IMR-90 (cell line): ENCODE measurements at regions not wholly inside any gene's neighbourhood (a gene's known extent, or its start where the extent isn't known, plus 50 kb on each side); places are given as distances from the start of the nearest gene placed in this dataset.

Experiments
- ATAC-seq: fragments of 200-7000 bp; cut with Tn5 transposase; 2 replicates; pipeline ENCODE4 v1.9.1; 2020; ENCODE audit warnings: low read depth, mild to moderate bottlenecking, moderate library complexity
- BruUV-seq: library from RNA; stranded (reverse); fragments of 400-500 nt; replicated peaks from 2 replicates; lab custom pipeline; 2021; lab: Mats Ljungman, UMichigan
- CTCF ChIA-PET: fragments of 300-600 bp; formaldehyde crosslinking; extraction: SDS; loops from one replicate; lab custom pipeline; 2021; ENCODE audit warnings: antibody characterized with exemption; lab: Yijun Ruan, JAX
- POLR2A ChIA-PET: fragments of 300-600 bp; sonication (Branson Sonifier 250); formaldehyde crosslinking; loops from one replicate; lab custom pipeline; 2022; ENCODE audit warnings: antibody characterized with exemption; ENCODE audit not compliant: unreplicated experiment; lab: Charles Lee
- DNase-seq: peaks from one replicate; pipeline ENCODE4 v3.0.0; 2013
- H2AFZ ChIP-seq: replicated peaks from 2 replicates; pipeline ENCODE3; 2013; ENCODE audit warnings: low read length, mild to moderate bottlenecking; ENCODE audit not compliant: poor library complexity
- H2AK5ac ChIP-seq: 2 replicates; pipeline ENCODE4 v1.6.1; 2013; ENCODE audit warnings: low read depth, low read length, inconsistent platforms
- H2AK9ac ChIP-seq: replicated peaks from 2 replicates; pipeline ENCODE3; 2013; ENCODE audit warnings: mild to moderate bottlenecking, low read depth, low read length, moderate library complexity; ENCODE audit not compliant: poor library complexity
- H2BK120ac ChIP-seq: 2 replicates; pipeline ENCODE4 v1.6.1; 2013; ENCODE audit warnings: low read depth, low read length, inconsistent platforms
- H2BK15ac ChIP-seq: 3 replicates; pipeline ENCODE4 v1.6.1; 2013; ENCODE audit warnings: low read depth, low read length, inconsistent platforms
- H2BK20ac ChIP-seq: 2 replicates; pipeline ENCODE4 v1.6.1; 2013; ENCODE audit warnings: low read depth, mild to moderate bottlenecking, inconsistent platforms, low read length, moderate library complexity
- H2BK5ac ChIP-seq: 2 replicates; pipeline ENCODE4 v1.6.1; 2013; ENCODE audit warnings: mild to moderate bottlenecking, low read depth, low read length, inconsistent platforms; ENCODE audit not compliant: poor library complexity, severe bottlenecking
- H3K14ac ChIP-seq: replicated peaks from 2 replicates; pipeline ENCODE4 v1.6.1; 2013; ENCODE audit warnings: low read depth, low read length, inconsistent platforms
- H3K18ac ChIP-seq: 2 replicates; pipeline ENCODE4 v1.6.1; 2013; ENCODE audit warnings: low read depth, low read length, control low read depth
- H3K23ac ChIP-seq: 2 replicates; pipeline ENCODE4 v1.6.1; 2013; ENCODE audit warnings: low read depth, low read length, inconsistent platforms
- H3K27ac ChIP-seq: 2 replicates; pipeline ENCODE4 v1.5.1; 2013; ENCODE audit warnings: mild to moderate bottlenecking, control low read depth, low read length; ENCODE audit not compliant: insufficient read depth
- H3K27me3 ChIP-seq: 2 replicates; pipeline ENCODE4 v1.6.1; 2013; ENCODE audit warnings: low read length; ENCODE audit not compliant: control insufficient read depth, insufficient read depth
- H3K36me3 ChIP-seq: 2 replicates; pipeline ENCODE4 v1.6.1; 2013; ENCODE audit warnings: low read length, mixed read lengths; ENCODE audit not compliant: control insufficient read depth, insufficient read depth
- H3K4ac ChIP-seq: 2 replicates; pipeline ENCODE4 v1.6.1; 2013; ENCODE audit warnings: low read depth, low read length, inconsistent platforms
- H3K4me1 ChIP-seq: 2 replicates; pipeline ENCODE4 v1.6.1; 2013; ENCODE audit warnings: low read length, mixed read lengths; ENCODE audit not compliant: control insufficient read depth, insufficient read depth
- H3K4me2 ChIP-seq: 2 replicates; pipeline ENCODE4 v1.6.1; 2013; ENCODE audit warnings: low read depth, mild to moderate bottlenecking, control low read depth, low read length, moderate library complexity
- H3K4me3 ChIP-seq: 2 replicates; pipeline ENCODE4 v1.5.1; 2013; ENCODE audit warnings: low read depth, mild to moderate bottlenecking, control low read depth, low read length, moderate library complexity; ENCODE audit not compliant: insufficient read depth
- H3K56ac ChIP-seq: 2 replicates; pipeline ENCODE4 v1.6.1; 2013; ENCODE audit warnings: low read length, inconsistent platforms; ENCODE audit not compliant: insufficient read depth; ENCODE audit errors: extremely low read depth
- H3K79me1 ChIP-seq, 2 experiments: 2 replicates each; pipeline ENCODE4 v1.6.1; 2013; ENCODE audit warnings: low read length in 2 of 2, inconsistent platforms in 1 of 2, low read depth in 1 of 2
- H3K9ac ChIP-seq: 2 replicates; pipeline ENCODE4 v1.6.1; 2013; ENCODE audit warnings: low read depth, low read length, control low read depth
- H3K9me1 ChIP-seq: 2 replicates; pipeline ENCODE4 v1.6.1; 2013; ENCODE audit warnings: low read length, inconsistent platforms; ENCODE audit not compliant: insufficient read depth
- H3K9me3 ChIP-seq: 2 replicates; pipeline ENCODE4 v1.6.1; 2013; ENCODE audit warnings: low read length; ENCODE audit not compliant: control insufficient read depth, insufficient read depth
- H4K20me1 ChIP-seq: 2 replicates; pipeline ENCODE4 v1.6.1; 2013; ENCODE audit warnings: low read length, inconsistent platforms; ENCODE audit not compliant: insufficient read depth
- H4K5ac ChIP-seq: 2 replicates; pipeline ENCODE4 v1.6.1; 2013; ENCODE audit warnings: mild to moderate bottlenecking, low read depth, low read length, control low read depth
- H4K8ac ChIP-seq, 2 experiments: 2 replicates each; pipeline ENCODE4 v1.6.1; 2013; ENCODE audit warnings: low read depth in 2 of 2, low read length in 2 of 2, control low read depth in 1 of 2, inconsistent platforms in 1 of 2
- H4K91ac ChIP-seq: 2 replicates; pipeline ENCODE4 v1.6.1; 2013; ENCODE audit warnings: low read depth, low read length, inconsistent platforms; ENCODE audit not compliant: insufficient read depth
- BHLHE40 ChIP-seq: fragments of 150-350 bp; IDR thresholded peaks from 2 replicates; pipeline ENCODE4 v1.6.1; 2016; ENCODE audit warnings: mild to moderate bottlenecking, low read depth, low read length
- CEBPB ChIP-seq: IDR thresholded peaks from 2 replicates; pipeline ENCODE4 v1.6.1; 2012; ENCODE audit warnings: low read depth, low read length, improper control_type of control experiment
- CHD1 ChIP-seq: IDR thresholded peaks from 2 replicates; pipeline ENCODE4 v1.6.1; 2012; ENCODE audit warnings: low read depth, low read length, improper control_type of control experiment
- FOS ChIP-seq: fragments of 150-350 bp; IDR thresholded peaks from 2 replicates; pipeline ENCODE4 v1.6.1; 2016; ENCODE audit warnings: low read depth, low read length
- MAFK ChIP-seq: IDR thresholded peaks from 2 replicates; pipeline ENCODE4 v1.6.1; 2012; ENCODE audit warnings: low read depth, low read length, improper control_type of control experiment
- MAZ ChIP-seq: IDR thresholded peaks from 2 replicates; pipeline ENCODE4 v1.6.1; 2012; ENCODE audit warnings: low read depth, mild to moderate bottlenecking, low read length, improper control_type of control experiment, moderate library complexity, borderline replicate concordance
- MXI1 ChIP-seq: IDR thresholded peaks from 2 replicates; pipeline ENCODE4 v1.6.1; 2012; ENCODE audit warnings: low read depth, mild to moderate bottlenecking, low read length, moderate library complexity, borderline replicate concordance
- NFE2L2 ChIP-seq: fragments of 150-350 bp; IDR thresholded peaks from 2 replicates; pipeline ENCODE4 v1.6.1; 2016; ENCODE audit warnings: low read depth, mild to moderate bottlenecking, low read length
- RAD21 ChIP-seq: IDR thresholded peaks from 2 replicates; pipeline ENCODE4 v1.6.1; 2012; ENCODE audit warnings: low read length, improper control_type of control experiment
- RCOR1 ChIP-seq: IDR thresholded peaks from 2 replicates; pipeline ENCODE4 v1.6.1; 2012; ENCODE audit warnings: mild to moderate bottlenecking, low read length, improper control_type of control experiment; ENCODE audit not compliant: insufficient replicate concordance
- RFX5 ChIP-seq: IDR thresholded peaks from 2 replicates; pipeline ENCODE4 v1.8.0; 2012; ENCODE audit warnings: low read depth, mild to moderate bottlenecking, low read length, moderate library complexity
- SMC3 ChIP-seq: fragments of 150-350 bp; IDR thresholded peaks from 2 replicates; pipeline ENCODE4 v1.6.1; 2016; ENCODE audit warnings: low read depth, mild to moderate bottlenecking, antibody characterized with exemption, low read length, moderate library complexity
- WGBS, 2 experiments: methylation state at CpG; one replicate each; pipeline versions ENCODE4 v1.1.5 to v1.1.7; 2013; ENCODE audit warnings: missing lambda C conversion rate in 2 of 2; ENCODE audit not compliant: insufficient read length in 1 of 2; ENCODE audit errors: extremely low coverage in 2 of 2; 5-methylcytosine and 5-hydroxymethylcytosine counted together
- dilution Hi-C: fragments of 300-500 bp; cut with HindIII; formaldehyde crosslinking; loops from one replicate; pipeline ENCODE4 v1.14.3; 2018; ENCODE audit warnings: low sequenced_read_pairs; ENCODE audit not compliant: unreplicated experiment
- in situ Hi-C: fragments of 300-500 bp; cut with MboI; formaldehyde crosslinking; loops from 3 replicates; pipeline ENCODE4 v1.14.3; 2019; ENCODE audit warnings: low sequenced_read_pairs, inconsistent platforms, mixed read lengths
- intact Hi-C: fragments of 100-400 bp; cut with micrococcal nuclease; formaldehyde crosslinking; loops from 2 replicates; pipeline ENCODE4 v1.10.0; 2022
- TF ChIP-seq, protein P1 (sequence below): conservative IDR thresholded peaks from 2 replicates; pipeline ENCODE4 v1.5.1; 2012; ENCODE audit warnings: mild to moderate bottlenecking, low read depth, low read length, improper control_type of control experiment
- TF ChIP-seq, protein P2 (sequence below): fragments of 150-350 bp; IDR thresholded peaks from 2 replicates; pipeline ENCODE4 v1.6.1; 2017; ENCODE audit warnings: mild to moderate bottlenecking, antibody characterized with exemption, low read length, low read depth
- TF ChIP-seq, protein P3 (sequence below): fragments of 150-350 bp; IDR thresholded peaks from 2 replicates; pipeline ENCODE4 v1.6.1; 2016; ENCODE audit warnings: low read depth, mild to moderate bottlenecking, low read length, moderate library complexity, borderline replicate concordance

DNA sequence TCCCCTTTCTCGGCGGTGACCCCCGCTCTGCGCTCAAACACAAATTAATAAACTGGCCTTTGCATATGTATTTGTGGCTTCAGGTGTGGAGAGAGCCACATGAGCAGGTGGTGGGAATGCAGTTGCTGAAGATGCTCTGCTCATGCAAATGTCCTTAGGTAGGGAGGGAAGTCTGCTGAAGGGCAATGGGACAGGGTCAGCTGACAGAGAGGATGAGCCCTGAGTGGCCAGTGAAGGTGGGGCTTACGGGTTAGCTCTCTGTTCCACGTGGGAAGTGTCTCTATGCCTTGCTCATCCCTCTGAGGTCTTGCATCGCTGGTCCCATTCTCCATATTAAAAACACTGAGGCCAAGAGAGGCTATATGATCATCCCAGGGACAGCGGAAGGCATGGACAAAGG is 74.2 kb upstream of the CCL1 start:
- 44% methylated on average over 6 of the region's 8 CpGs; no CpG with 5 or more reads in 1 of the 2 experiments for WGBS, 2 experiments
- Histone ChIP-seq H3K4me1 (no peaks in the 10 kb centered on the region), H3K4me2 (no peak overlapping the region), H3K9me1 (no peaks in the 10 kb centered on the region), H3K9ac (no peak overlapping the region), H2BK5ac (no peak overlapping the region), H4K91ac (no peak overlapping the region), H2BK120ac (no peak overlapping the region), H2AK5ac (no peak overlapping the region), H2AFZ (no peak overlapping the region), H3K9me3 (no peaks in the 10 kb centered on the region), H4K20me1 (no peaks in the 10 kb centered on the region), H3K23ac (no peak overlapping the region), H3K56ac (no peak overlapping the region), H2BK15ac (no peak overlapping the region), H3K36me3 (no peaks in the 10 kb centered on the region), H3K4ac (no peak overlapping the region), H3K18ac (no peak overlapping the region), H4K5ac (no peak overlapping the region), H2BK20ac (no peak overlapping the region), H3K79me1 (no peaks in the 10 kb centered on the region), H2AK9ac (no peak overlapping the region), H3K14ac (no peak overlapping the region), H3K27ac (no peak overlapping the region), H3K27me3 (no peaks in the 10 kb centered on the region), H3K4me3 (no peak overlapping the region), H4K8ac (no peak overlapping the region)
- ATAC-seq (no peak), DNase-seq (no peak)
- intact Hi-C loops (loop anchor here (10.0 kb wide), 1 partner anchor 878 kb away; no protein-coding TSS in a partner anchor), dilution Hi-C loops (no loop called here), in situ Hi-C loops (no loop called here)
- BruUV-seq = no TSS peak
- ChIA-PET CTCF (no interaction called here), POLR2A (no interaction called here)
- TF ChIP-seq, protein P1, sequence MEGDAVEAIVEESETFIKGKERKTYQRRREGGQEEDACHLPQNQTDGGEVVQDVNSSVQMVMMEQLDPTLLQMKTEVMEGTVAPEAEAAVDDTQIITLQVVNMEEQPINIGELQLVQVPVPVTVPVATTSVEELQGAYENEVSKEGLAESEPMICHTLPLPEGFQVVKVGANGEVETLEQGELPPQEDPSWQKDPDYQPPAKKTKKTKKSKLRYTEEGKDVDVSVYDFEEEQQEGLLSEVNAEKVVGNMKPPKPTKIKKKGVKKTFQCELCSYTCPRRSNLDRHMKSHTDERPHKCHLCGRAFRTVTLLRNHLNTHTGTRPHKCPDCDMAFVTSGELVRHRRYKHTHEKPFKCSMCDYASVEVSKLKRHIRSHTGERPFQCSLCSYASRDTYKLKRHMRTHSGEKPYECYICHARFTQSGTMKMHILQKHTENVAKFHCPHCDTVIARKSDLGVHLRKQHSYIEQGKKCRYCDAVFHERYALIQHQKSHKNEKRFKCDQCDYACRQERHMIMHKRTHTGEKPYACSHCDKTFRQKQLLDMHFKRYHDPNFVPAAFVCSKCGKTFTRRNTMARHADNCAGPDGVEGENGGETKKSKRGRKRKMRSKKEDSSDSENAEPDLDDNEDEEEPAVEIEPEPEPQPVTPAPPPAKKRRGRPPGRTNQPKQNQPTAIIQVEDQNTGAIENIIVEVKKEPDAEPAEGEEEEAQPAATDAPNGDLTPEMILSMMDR = no peak
- TF ChIP-seq RFX5 (no peak), FOS (no peak), CEBPB (no peak), MAZ (no peak), MXI1 (no peak), BHLHE40 (no peak), RCOR1 (no peak), CHD1 (no peak), MAFK (no peak), NFE2L2 (no peak), RAD21 (no peak), SMC3 (no peak)
- TF ChIP-seq, protein P2, sequence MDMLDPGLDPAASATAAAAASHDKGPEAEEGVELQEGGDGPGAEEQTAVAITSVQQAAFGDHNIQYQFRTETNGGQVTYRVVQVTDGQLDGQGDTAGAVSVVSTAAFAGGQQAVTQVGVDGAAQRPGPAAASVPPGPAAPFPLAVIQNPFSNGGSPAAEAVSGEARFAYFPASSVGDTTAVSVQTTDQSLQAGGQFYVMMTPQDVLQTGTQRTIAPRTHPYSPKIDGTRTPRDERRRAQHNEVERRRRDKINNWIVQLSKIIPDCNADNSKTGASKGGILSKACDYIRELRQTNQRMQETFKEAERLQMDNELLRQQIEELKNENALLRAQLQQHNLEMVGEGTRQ = no peak
- TF ChIP-seq, protein P3, sequence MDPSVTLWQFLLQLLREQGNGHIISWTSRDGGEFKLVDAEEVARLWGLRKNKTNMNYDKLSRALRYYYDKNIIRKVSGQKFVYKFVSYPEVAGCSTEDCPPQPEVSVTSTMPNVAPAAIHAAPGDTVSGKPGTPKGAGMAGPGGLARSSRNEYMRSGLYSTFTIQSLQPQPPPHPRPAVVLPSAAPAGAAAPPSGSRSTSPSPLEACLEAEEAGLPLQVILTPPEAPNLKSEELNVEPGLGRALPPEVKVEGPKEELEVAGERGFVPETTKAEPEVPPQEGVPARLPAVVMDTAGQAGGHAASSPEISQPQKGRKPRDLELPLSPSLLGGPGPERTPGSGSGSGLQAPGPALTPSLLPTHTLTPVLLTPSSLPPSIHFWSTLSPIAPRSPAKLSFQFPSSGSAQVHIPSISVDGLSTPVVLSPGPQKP = no peak
